ENCODE measurements at regions not wholly inside any gene's neighbourhood (a gene's known extent, or its start where the extent isn't known, plus 50 kb on each side); places are given as distances from the start of the nearest gene placed in this dataset.
"Not testable (repeated sequence)": the region's sequence is repeated elsewhere in the genome, so short reads cannot be mapped to it uniquely, and the experiment has no call there.

DNA sequence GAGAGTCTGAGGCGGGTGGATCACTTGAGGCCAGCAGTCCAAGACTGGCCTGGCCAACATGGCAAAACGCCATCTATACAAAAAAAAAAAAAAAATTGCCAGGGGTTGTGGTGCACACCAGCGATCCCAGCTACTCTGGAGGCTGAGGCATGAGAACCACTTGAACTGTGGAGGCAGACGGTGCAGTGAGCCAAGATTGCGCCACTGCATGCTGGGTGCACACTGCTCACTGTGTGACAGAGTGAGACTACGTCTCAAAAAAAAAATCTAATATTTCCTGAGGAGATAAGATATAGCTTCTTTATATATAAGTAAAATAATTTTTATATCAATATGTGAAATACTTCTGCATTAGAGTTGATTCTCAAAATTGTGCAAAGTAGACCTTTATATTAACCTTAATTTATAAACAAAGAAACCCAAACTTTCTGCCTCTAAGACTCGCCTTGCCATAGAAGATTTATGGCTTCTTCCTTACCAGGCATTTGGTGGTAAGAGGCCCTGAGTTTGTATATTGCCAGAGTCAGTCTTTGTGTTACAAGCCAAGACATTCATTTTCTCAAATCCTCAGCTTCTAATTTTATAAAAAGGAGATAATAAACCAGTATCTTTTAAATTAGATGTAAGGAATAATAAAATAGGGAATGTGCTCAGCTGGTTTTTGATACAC lies 1226.7 kb downstream of the FLRT2 start:
- no peak overlapping the region for H3K4me3 Mint-ChIP-seq
- no peaks in the 10 kb centered on the region for H3K9me3 ChIP-seq (ENCODE audit: low read depth)

DNA sequence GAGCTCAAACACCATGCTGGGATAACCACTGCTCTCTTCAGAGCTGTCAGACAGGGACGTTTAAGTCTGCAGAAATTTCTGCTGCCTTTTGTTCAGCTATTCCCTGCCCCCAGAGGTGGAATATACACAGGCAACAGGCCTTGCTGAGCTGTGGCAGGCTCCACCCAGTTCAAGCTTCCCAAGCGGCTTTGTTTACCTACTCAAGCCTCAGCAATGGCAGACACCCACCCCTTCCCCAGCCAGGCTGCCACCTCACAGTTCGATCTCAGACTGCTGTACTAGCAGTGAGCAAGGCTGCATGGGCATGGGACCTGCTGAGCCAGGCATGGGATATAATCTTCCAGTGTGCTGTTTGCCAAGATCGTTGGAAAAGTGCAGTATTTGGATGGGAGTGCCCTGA lies 1220.5 kb downstream of the FLRT2 start:
- H3F3A ChIP-seq (ENCODE audit: low read depth); H3K4me1 ChIP-seq; H3K36me3 Mint-ChIP-seq; H3K4me3 Mint-ChIP-seq; H3K4me2 ChIP-seq; H3K27me3 ChIP-seq; H3K36me3 ChIP-seq; H3K27ac ChIP-seq; DNase-seq (ENCODE audit: low spot score); H3K9ac ChIP-seq; H4K20me1 ChIP-seq (ENCODE audit: low read depth); H3K79me2 ChIP-seq (ENCODE audit: low read depth); H3K27me3 Mint-ChIP-seq (ENCODE audit: insufficient read depth, low read depth); H3K9me3 ChIP-seq (ENCODE audit: low read depth); H3K4me3 ChIP-seq; H3K27ac Mint-ChIP-seq; H2AFZ ChIP-seq (replicated peaks); H3K4me1 Mint-ChIP-seq: not testable (repeated sequence)
- peaks cover 39% of the 10 kb centered on the region for H3K9me3 Mint-ChIP-seq

More for the DNA sequence above, 1226.7 kb downstream of the FLRT2 start:
- H3K4me3 ChIP-seq: no peak overlapping the region
- Mint-ChIP-seq H3K27me3 (ENCODE audit: insufficient read depth, low read depth) (peaks cover 2% of the 10 kb centered on the region), H3K27ac (no peak overlapping the region), H3K36me3 (no peaks in the 10 kb centered on the region), H3K4me1 (no peaks in the 10 kb centered on the region), H3K9me3 (peaks cover 13% of the 10 kb centered on the region)
- H3K36me3 ChIP-seq: no peaks in the 10 kb centered on the region
- no peak overlapping the region for H3K27ac ChIP-seq
- H3K9ac ChIP-seq: no peak overlapping the region
- DNase-seq (ENCODE audit: low spot score): no peak
- H3F3A ChIP-seq (ENCODE audit: low read depth): no peaks in the 10 kb centered on the region
- no peaks in the 10 kb centered on the region for H3K79me2 ChIP-seq (ENCODE audit: low read depth)
- no peaks in the 10 kb centered on the region for H3K4me1 ChIP-seq
- TF ChIP-seq, protein P1, sequence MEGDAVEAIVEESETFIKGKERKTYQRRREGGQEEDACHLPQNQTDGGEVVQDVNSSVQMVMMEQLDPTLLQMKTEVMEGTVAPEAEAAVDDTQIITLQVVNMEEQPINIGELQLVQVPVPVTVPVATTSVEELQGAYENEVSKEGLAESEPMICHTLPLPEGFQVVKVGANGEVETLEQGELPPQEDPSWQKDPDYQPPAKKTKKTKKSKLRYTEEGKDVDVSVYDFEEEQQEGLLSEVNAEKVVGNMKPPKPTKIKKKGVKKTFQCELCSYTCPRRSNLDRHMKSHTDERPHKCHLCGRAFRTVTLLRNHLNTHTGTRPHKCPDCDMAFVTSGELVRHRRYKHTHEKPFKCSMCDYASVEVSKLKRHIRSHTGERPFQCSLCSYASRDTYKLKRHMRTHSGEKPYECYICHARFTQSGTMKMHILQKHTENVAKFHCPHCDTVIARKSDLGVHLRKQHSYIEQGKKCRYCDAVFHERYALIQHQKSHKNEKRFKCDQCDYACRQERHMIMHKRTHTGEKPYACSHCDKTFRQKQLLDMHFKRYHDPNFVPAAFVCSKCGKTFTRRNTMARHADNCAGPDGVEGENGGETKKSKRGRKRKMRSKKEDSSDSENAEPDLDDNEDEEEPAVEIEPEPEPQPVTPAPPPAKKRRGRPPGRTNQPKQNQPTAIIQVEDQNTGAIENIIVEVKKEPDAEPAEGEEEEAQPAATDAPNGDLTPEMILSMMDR (IDR thresholded peaks at IDR 0.05): no peak
- TF ChIP-seq EZH2phosphoT487 (IDR thresholded peaks at IDR 0.05): no peak
- TF ChIP-seq EZH2 (IDR thresholded peaks at IDR 0.05): no peak
- H3K27me3 ChIP-seq: no peaks in the 10 kb centered on the region
- H2AFZ ChIP-seq (replicated peaks): no peak overlapping the region
- H3K4me2 ChIP-seq: no peak overlapping the region
- H4K20me1 ChIP-seq (ENCODE audit: low read depth): no peaks in the 10 kb centered on the region

DNA sequence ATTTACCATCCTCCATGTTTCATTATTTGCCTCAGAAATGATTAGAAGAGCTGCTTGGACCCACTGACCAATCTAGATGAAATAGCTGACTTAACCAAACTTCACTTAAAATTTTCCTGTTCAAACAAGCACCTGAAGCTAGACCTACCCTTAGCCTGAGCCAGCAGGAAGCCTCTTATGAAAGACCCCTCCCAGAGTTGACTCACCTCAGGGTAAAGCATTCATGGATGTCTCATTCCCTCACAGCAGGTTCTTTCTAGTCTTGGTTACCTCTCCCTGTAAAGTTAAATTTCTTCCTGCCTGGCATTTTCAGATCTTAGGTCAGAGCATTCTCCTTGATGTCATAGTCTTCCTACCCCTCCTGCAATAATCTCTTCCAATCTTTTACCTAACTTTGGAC lies 1209.8 kb downstream of the FLRT2 start:
- H3K36me3 Mint-ChIP-seq: no peaks in the 10 kb centered on the region
- no peaks in the 10 kb centered on the region for H4K20me1 ChIP-seq (ENCODE audit: low read depth)
- H3K4me3 Mint-ChIP-seq: no peak overlapping the region
- no peaks in the 10 kb centered on the region for H3K4me1 Mint-ChIP-seq
- TF ChIP-seq EZH2 (IDR thresholded peaks at IDR 0.05) (no peak), EZH2phosphoT487 (IDR thresholded peaks at IDR 0.05) (no peak)
- TF ChIP-seq, protein P1 (IDR thresholded peaks at IDR 0.05): no peak
- no peak overlapping the region for H2AFZ ChIP-seq (replicated peaks)
- no peak overlapping the region for H3K27ac ChIP-seq
- no peaks in the 10 kb centered on the region for H3K79me2 ChIP-seq (ENCODE audit: low read depth)
- no peaks in the 10 kb centered on the region for H3K27me3 ChIP-seq
- peaks cover 2% of the 10 kb centered on the region for H3K27me3 Mint-ChIP-seq (ENCODE audit: insufficient read depth, low read depth)
- no peak overlapping the region for H3K9ac ChIP-seq
- no peak overlapping the region for H3K4me3 ChIP-seq
- H3K4me2 ChIP-seq: no peak overlapping the region
- no peaks in the 10 kb centered on the region for H3K9me3 Mint-ChIP-seq
- DNase-seq (ENCODE audit: low spot score): no peak
- no peaks in the 10 kb centered on the region for H3F3A ChIP-seq (ENCODE audit: low read depth)
- no peaks in the 10 kb centered on the region for H3K4me1 ChIP-seq
- H3K9me3 ChIP-seq (ENCODE audit: low read depth): no peaks in the 10 kb centered on the region
- H3K36me3 ChIP-seq: no peaks in the 10 kb centered on the region
- no peak overlapping the region for H3K27ac Mint-ChIP-seq

DNA sequence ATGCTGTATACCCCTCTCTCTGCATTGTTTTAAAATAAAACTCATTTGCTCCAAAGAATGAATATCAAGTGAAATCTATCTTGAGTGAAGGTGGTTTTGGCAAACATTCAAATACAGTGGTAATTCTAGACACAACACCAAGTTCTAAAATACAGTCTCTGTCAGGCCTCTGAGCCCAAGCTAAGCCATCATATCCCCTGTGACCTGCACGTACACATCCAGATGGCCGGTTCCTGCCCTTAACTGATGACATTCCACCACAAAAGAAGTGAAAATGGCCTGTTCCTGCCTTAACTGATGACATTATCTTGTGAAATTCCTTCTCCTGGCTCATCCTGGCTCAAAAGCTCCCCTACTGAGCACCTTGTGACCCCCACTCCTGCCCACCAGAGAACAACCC lies 1201.5 kb downstream of the FLRT2 start:
- not testable (repeated sequence) for H4K20me1 ChIP-seq (ENCODE audit: low read depth); H3K27ac ChIP-seq; H2AFZ ChIP-seq (replicated peaks); H3F3A ChIP-seq (ENCODE audit: low read depth); H3K27ac Mint-ChIP-seq; H3K4me3 ChIP-seq; H3K4me2 ChIP-seq; H3K4me1 Mint-ChIP-seq; H3K27me3 Mint-ChIP-seq (ENCODE audit: insufficient read depth, low read depth); H3K9ac ChIP-seq; H3K36me3 ChIP-seq; H3K9me3 Mint-ChIP-seq; H3K27me3 ChIP-seq; H3K4me1 ChIP-seq; H3K36me3 Mint-ChIP-seq; DNase-seq (ENCODE audit: low spot score); H3K79me2 ChIP-seq (ENCODE audit: low read depth); H3K9me3 ChIP-seq (ENCODE audit: low read depth); H3K4me3 Mint-ChIP-seq

Measured in neural progenitor cell (in vitro differentiated cells).